ENCODE measurements at regions not wholly inside any gene's neighbourhood (a gene's known extent, or its start where the extent isn't known, plus 50 kb on each side); places are given as distances from the start of the nearest gene placed in this dataset.

- no peak for DNase-seq
Observed at GRCh38 chr6:40054602-40055001, 120.3 kb upstream of the MOCS1 start.

- no peak for DNase-seq
Observed at GRCh38 chr6:40054186-40054585, 119.9 kb upstream of the MOCS1 start.

DNA sequence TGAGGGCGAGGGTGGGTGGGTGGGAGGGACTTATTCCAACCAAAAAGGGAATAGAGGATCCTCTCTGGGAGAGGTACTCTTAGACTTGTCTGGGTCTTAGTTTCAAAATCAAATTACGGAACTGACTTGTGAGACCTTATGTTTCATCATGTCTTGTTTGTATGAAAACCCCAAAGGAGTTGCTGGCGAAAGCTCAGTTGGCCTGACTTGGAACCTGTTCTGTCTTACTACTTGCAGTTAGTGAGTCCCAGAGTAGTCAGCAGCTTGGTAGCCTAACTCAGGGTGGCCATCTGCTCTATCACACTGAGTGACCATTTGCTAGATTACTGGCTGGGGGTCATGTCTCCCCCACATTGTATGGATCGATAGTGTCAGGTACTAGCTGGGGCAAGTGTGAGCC lies 114.9 kb upstream of the MOCS1 start:
- no peak for DNase-seq

DNA sequence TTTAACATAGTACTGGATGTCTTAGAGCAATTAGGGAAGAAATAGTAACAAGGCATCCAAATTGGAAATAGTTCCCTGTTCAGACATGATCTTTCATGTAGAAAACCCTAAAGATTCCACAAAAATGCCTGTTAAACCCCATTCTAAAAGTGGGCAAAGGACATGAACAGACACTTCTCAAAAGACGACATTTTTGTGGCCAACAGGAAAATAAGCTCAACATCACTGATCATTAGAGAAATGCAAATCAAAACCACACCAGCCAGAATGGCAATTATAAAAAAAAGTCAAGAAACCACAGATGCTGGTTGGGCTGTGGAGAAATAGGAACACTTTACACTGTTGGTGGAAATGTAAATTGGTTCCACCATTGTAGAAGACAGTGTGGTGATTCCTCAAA lies 109.9 kb upstream of the MOCS1 start:
- DNase-seq: no peak

- DNase-seq: no peak
Observed at GRCh38 chr6:40042232-40042631, 108.0 kb upstream of the MOCS1 start.

DNA sequence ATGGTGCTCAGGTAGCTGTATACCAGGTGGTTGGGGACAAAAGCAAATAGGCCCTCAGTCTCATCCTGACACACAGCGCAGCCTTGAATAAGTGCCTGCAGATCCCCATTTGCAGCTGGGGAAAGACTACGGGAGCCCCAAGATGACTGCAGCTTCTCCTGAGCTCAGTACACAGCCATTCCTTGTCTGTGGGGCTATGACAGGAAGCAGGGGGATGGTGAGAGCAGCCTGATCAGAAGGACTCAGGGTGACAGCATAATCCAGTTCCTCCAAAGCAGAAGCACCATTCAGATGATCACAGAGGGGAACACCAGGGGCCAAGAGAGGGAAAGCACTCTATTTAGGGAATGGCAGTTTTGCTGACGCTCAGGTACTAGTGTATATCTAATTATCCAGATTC lies 104.8 kb upstream of the MOCS1 start:
- no peak for DNase-seq

DNA sequence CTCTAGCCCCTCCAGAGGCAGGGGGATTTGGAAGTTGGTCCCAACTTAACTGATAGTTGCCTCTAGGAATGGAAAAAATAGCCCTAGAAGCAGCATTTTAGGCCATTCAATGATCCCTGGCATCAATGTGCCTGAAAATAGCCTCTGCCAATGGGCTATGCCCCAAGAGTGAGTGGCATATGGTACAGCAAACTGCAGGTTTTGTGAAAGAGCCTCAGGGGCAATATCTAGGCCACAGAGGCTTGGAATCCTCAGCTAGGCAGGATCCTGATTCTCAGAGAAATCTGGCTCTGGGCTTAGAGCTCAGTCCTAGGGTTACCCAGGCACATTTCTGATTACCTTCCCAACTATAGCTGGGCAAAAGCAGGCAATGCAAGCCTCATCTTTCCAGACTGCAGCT lies 104.4 kb upstream of the MOCS1 start:
- DNase-seq: peak in 1 of 2 experiments; percentile 13

DNA sequence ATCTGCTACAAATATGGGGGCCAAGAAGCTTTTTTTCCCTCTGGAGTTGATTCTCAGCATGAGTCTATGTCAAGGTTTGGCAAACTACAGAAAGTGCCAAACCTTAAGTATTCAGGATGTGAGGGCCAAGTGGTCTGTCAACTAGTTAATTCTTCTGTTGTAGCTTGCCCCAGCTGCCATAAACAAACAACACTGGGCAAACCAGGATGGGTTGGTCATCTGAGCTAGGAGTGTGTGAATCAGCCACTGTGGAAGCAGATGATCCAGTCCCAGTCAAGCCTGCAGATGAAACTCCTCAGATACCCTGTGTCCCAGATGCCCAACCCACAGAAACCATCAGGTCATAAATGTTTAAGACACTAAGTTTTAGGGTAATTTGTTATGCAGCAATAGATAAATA lies 103.0 kb upstream of the MOCS1 start:
- no peak for DNase-seq

DNA sequence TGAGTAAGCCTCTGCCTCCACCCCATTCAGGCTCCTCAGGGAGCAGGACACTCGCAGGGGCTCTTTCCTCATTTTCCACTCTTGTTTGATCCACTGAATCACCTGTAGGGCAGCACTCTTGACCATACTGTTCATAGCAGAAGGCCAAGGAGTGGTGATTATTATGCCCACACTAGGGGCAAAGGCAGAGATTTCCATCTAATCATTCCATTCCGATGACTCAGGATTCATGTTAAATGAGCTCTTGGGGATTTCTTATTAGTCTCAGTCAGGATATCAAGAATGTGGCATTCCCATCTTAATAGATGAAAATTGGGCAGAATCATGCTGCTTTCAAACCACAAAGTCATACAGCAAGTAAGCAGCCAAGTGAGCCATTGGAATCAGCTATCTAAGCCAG lies 101.9 kb upstream of the MOCS1 start:
- no peak for DNase-seq

DNA sequence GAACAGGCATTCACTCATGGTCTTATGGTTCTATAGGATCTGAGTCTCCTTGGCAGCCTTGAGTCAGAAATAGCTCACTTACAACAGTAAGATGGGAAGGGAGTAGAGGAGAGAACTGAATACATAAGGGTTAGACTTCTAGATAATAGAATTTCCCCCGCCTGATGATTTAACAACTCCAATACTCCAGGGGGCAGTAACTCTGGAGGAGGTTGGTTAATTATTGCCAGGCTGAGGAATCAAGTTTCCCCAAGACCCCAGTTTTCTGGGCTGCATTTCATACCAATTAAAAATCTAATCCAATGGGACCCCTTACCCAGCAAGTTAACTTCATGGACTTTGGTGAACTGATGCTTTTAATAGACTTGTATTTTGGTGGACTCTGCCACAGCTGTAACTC lies 94.2 kb upstream of the MOCS1 start:
- no peak for DNase-seq

DNA sequence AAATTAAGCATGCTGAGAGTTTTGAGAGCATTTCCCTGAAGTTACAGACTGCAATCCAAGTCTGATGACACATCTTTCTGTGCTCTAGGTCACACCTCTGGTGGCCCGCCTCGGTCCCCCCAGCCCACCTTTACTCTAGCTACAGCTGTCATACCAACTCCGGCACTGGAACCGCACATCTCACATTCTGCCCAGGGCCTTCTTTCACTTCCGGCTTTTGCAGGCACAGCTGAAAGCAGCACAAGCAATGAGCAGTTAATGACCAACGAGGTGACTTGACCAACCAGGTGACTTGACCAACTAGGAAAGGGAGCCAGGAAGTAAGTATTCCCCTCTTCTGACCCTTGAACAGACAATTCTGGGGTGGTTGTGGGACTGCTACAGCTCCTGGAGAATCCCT lies 88.6 kb upstream of the MOCS1 start:
- DNase-seq: no peak

DNA sequence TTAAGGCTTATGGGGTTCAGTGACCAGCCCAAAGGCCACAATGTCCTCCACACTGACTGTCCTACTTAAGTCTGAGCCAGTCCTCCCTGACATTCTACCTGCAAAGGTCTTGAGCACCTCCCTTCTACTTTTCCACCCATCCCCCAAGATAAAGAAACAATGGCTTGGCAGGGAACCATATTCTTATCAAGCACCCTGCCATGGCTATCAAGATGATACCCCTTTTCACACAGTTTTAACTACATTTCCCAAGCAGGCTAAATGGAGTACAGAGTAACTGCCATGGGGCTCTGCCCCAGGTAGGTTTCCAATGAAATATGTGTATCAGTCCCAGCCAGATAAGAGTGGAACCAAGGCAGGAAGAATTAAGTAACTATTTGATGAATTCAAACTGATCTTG lies 85.9 kb upstream of the MOCS1 start:
- DNase-seq: no peak

DNA sequence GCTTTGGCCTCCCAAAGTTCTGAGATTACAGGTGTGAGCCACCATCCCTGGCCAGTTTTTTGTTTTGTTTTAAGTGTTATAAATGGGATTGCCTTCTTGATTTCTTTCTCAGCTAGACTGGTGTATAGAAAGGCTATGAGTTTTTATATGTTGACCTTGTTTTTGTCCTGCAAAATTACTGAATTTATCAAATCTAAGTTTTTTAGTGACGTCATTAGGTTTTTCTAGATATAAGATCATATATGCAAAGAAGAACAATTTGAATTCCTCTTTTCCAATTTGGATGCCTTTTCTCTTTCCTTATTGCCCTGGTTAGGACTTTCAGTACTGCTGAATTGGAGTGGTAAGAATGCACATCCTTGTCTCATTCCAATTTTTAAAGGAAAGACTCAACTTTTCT lies 81.3 kb upstream of the MOCS1 start:
- no peak for DNase-seq

- no peak for DNase-seq
Observed at GRCh38 chr6:40011844-40012243, 77.6 kb upstream of the MOCS1 start.

DNA sequence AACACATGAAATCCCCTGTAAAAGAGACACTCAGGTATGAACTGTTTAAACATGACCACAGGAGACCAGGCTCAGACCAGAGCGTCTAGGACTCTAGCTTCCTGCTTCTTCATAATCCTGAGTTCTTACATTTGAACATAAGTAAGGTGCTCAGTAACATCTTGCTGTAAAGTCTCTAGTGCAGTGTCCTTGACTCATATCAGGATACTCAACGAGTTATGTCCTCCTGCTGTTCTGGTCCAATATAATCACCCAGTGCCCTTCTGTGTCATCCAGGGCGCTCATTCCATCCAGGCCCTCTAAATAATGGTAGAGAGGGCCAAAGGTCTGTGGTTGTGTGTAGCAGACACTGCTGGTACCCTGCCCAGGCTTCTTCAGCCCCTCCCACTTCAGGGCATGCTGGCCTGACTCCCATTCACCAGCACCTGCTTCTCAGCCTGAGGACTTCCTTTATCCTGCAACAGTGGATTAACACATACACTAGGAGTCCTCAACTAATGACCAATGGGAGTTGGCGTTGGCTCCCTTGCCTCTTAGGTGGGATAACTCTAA lies 66.8 kb upstream of the MOCS1 start:
- no peak for DNase-seq

GRCh38 chr6:39999006-39999867 lies 65.0 kb upstream of the MOCS1 start:
- no peak for DNase-seq

DNA sequence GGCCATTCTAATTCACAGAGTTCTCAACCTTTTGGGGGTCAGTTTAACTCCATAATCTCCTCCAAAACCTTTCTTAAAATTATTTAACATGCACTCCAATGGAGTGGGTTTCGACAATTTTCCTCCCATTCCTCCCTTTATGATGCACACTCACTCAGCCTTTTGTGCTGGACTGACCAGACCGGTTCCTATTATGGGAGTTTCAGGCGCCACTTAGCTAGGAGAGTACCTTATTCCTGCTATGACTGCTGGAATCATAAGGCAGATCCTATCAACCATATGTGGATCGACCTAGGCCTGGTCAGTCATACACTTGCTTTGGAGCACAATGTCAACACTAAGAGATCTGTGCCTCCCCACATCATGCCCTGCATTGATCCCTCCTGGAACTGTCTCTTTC lies 63.9 kb upstream of the MOCS1 start:
- no peak for DNase-seq

GRCh38 chr6:39997101-39997635 lies 62.9 kb upstream of the MOCS1 start:
- DNase-seq: no peak

- DNase-seq: no peak
Observed at GRCh38 chr6:39995633-39996032, 61.4 kb upstream of the MOCS1 start.

DNA sequence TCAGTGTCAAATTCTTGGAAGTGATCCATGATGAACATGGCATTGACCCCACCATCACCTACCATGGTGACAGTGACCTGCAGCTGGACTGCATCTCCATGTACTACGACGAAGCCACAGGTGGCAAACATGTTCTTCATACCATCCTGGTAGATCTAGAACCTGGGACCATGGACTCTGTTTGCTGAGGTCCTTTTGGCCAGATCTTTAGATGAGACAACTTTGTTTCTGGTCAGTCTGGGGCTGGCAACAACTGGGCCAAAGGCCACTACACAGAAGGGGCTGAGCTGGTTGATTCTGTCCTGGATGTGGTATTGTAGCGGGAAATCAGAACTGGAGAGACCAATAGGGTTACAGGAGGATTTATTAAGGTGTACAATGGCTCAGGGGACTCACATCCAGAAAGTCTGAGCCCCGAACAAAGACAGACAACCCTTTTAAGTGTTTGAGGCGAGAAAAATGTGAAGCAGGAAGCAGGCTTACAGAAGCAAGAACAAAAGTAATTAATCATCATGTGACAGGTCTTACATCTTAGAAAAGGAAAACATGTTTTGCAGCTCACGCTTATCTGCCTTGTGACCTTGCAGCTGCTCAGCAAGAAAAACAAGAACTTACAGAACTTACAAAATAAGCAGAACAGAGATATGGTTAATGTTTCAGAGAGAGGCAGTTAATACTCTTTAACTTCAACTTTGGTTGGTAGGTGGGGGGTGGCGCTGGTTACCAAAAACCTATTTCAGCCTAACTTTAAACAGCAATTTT lies 58.8 kb upstream of the MOCS1 start:
- no peak for DNase-seq
